ENCODE measurements at regions not wholly inside any gene's neighbourhood (a gene's known extent, or its start where the extent isn't known, plus 50 kb on each side); places are given as distances from the start of the nearest gene placed in this dataset.

DNA sequence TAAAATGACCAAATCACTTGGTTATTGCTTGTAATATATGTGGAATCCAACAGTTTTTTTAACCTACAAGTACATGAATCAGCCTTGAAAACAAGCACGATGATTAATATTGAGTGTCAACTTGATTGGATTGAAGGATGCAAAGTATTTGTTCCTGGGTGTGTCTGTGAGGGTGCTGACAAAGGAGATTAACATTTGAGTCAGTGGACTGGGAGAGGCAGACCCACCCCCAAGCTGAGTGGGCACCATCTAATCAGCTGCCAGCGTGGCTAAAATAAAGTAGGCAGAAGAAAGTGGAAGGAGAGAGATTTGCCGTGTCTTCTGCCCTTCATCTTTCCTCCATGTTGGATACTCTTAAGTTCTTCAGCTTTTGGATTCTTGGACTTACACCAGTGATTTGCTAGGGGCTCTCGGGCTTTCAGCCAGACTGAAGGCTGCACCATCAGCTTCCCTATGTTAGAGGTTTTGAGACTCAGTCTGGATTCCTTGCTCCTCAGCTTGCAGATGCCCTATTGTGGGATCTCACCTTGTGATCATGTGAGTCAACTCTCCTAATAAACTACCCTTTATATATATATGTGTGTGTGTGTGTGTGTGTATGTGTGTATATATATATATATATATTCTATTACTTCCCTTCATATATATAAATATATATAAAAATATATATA, 118.4 kb upstream of the WDR11 start:
- DNase-seq (ENCODE audit: low read depth in 2 of 2), result peak in 1 of 2 donors; percentile 43
- Histone ChIP-seq H3K9me3 (ENCODE audit: control insufficient read depth, insufficient read depth, low read depth, low read length) (no peaks in the 10 kb centered on the region), H3K4me3 (replicated peaks in 1 of 4; ENCODE audit: control extremely low read depth in 1 of 4, insufficient read depth in 1 of 4, low read depth in 3 of 4, low read length in 4 of 4) (no peak overlapping the region), H3K36me3 (ENCODE audit: control insufficient read depth, insufficient read depth, low read length) (no peaks in the 10 kb centered on the region), H3K4me2 (ENCODE audit: extremely low read depth, insufficient read depth, low read length) (no peak overlapping the region), H4K20me1 (ENCODE audit: control insufficient read depth, extremely low read depth, insufficient read depth, low read length) (no peaks in the 10 kb centered on the region), H3K79me2 (ENCODE audit: control insufficient read depth, insufficient read depth, low read length) (no peaks in the 10 kb centered on the region), H3K4me1 (ENCODE audit: control insufficient read depth, extremely low read depth, insufficient read depth, low read length) (no peaks in the 10 kb centered on the region), H3K9ac (ENCODE audit: insufficient read depth, low read length) (no peak overlapping the region), H2AFZ (ENCODE audit: low read length) (no peak overlapping the region), H3K27ac (ENCODE audit: insufficient read depth, low read length) (no peak overlapping the region), H3K27me3 (ENCODE audit: control insufficient read depth, insufficient read depth, low read length) (no peaks in the 10 kb centered on the region)
- TF ChIP-seq CTCF (conservative IDR thresholded peaks at IDR 0.05 in 1 of 2, IDR thresholded peaks at IDR 0.05 in 1 of 2; ENCODE audit: low read depth in 1 of 2, low read length in 2 of 2) (no peak), EZH2 (IDR thresholded peaks at IDR 0.05; ENCODE audit: low read length, missing control alignments) (no peak)

GRCh38 chr10:120734483-120735078, 116.6 kb upstream of the WDR11 start:
- no peak overlapping the region for H3K9ac ChIP-seq (ENCODE audit: insufficient read depth, low read length)
- no peaks in the 10 kb centered on the region for H3K9me3 ChIP-seq (ENCODE audit: control insufficient read depth, insufficient read depth, low read depth, low read length)
- DNase-seq (ENCODE audit: low read depth in 2 of 2), result peak in 1 of 2 donors; percentile 19
- no peak overlapping the region for H3K4me3 ChIP-seq (replicated peaks in 1 of 4; ENCODE audit: control extremely low read depth in 1 of 4, insufficient read depth in 1 of 4, low read depth in 3 of 4, low read length in 4 of 4)
- no peak overlapping the region for H2AFZ ChIP-seq (ENCODE audit: low read length)
- no peaks in the 10 kb centered on the region for H3K27me3 ChIP-seq (ENCODE audit: control insufficient read depth, insufficient read depth, low read length)
- TF ChIP-seq CTCF (conservative IDR thresholded peaks at IDR 0.05 in 1 of 2, IDR thresholded peaks at IDR 0.05 in 1 of 2; ENCODE audit: low read depth in 1 of 2, low read length in 2 of 2), result no peak
- no peak for TF ChIP-seq EZH2 (IDR thresholded peaks at IDR 0.05; ENCODE audit: low read length, missing control alignments)
- H4K20me1 ChIP-seq (ENCODE audit: control insufficient read depth, extremely low read depth, insufficient read depth, low read length), result no peaks in the 10 kb centered on the region
- no peak overlapping the region for H3K27ac ChIP-seq (ENCODE audit: insufficient read depth, low read length)
- no peaks in the 10 kb centered on the region for H3K4me1 ChIP-seq (ENCODE audit: control insufficient read depth, extremely low read depth, insufficient read depth, low read length)
- H3K79me2 ChIP-seq (ENCODE audit: control insufficient read depth, insufficient read depth, low read length), result no peaks in the 10 kb centered on the region
- H3K4me2 ChIP-seq (ENCODE audit: extremely low read depth, insufficient read depth, low read length), result no peak overlapping the region
- no peaks in the 10 kb centered on the region for H3K36me3 ChIP-seq (ENCODE audit: control insufficient read depth, insufficient read depth, low read length)

DNA sequence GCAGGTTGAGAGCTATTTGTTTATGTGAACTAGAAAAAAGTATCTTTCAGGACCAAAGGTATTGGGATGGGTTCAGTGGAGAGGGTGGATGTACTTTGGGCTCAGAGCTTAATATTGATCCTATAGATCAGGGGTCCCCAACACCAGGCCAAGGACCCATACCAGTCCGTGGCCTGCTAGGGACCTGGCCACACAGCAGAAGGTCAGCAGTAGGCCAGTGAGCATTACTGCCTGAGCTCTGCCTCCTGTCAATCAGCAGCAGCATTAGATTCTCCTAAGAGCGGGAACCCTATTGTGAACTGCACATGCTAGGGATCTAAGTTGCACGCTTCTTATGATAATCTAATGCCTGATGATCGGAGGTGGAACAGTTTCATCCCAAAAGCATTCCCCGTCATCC, 115.8 kb upstream of the WDR11 start:
- Histone ChIP-seq H4K20me1 (ENCODE audit: control insufficient read depth, extremely low read depth, insufficient read depth, low read length) (no peaks in the 10 kb centered on the region), H3K4me3 (replicated peaks in 1 of 4; ENCODE audit: control extremely low read depth in 1 of 4, insufficient read depth in 1 of 4, low read depth in 3 of 4, low read length in 4 of 4) (no peak overlapping the region), H3K4me1 (ENCODE audit: control insufficient read depth, extremely low read depth, insufficient read depth, low read length) (no peaks in the 10 kb centered on the region), H3K9me3 (ENCODE audit: control insufficient read depth, insufficient read depth, low read depth, low read length) (no peaks in the 10 kb centered on the region), H3K79me2 (ENCODE audit: control insufficient read depth, insufficient read depth, low read length) (no peaks in the 10 kb centered on the region), H3K4me2 (ENCODE audit: extremely low read depth, insufficient read depth, low read length) (no peak overlapping the region), H3K27ac (ENCODE audit: insufficient read depth, low read length) (no peak overlapping the region), H2AFZ (ENCODE audit: low read length) (no peak overlapping the region), H3K27me3 (ENCODE audit: control insufficient read depth, insufficient read depth, low read length) (no peaks in the 10 kb centered on the region), H3K9ac (ENCODE audit: insufficient read depth, low read length) (no peak overlapping the region), H3K36me3 (ENCODE audit: control insufficient read depth, insufficient read depth, low read length) (no peaks in the 10 kb centered on the region)
- DNase-seq (ENCODE audit: low read depth in 2 of 2), result no peak
- TF ChIP-seq CTCF (conservative IDR thresholded peaks at IDR 0.05 in 1 of 2, IDR thresholded peaks at IDR 0.05 in 1 of 2; ENCODE audit: low read depth in 1 of 2, low read length in 2 of 2) (no peak), EZH2 (IDR thresholded peaks at IDR 0.05; ENCODE audit: low read length, missing control alignments) (no peak)

All from fibroblast of lung (primary cell).